ENCODE measurements at regions not wholly inside any gene's neighbourhood (a gene's known extent, or its start where the extent isn't known, plus 50 kb on each side); places are given as distances from the start of the nearest gene placed in this dataset.
A peak's percentile ranks its signal among the peaks of the same experiment; 100 is the strongest.

- TF ChIP-seq SMARCE1 (IDR thresholded peaks at IDR 0.05), result no peak
- TF ChIP-seq CBX5 (IDR thresholded peaks at IDR 0.05; ENCODE audit: borderline replicate concordance, low read depth), result no peak
- TF ChIP-seq ARID2 (IDR thresholded peaks at IDR 0.05), result no peak
- no peak for TF ChIP-seq STAG1 (CRISPR knock-in tag; IDR thresholded peaks at IDR 0.05; ENCODE audit: borderline replicate concordance)
- TF ChIP-seq PREB (CRISPR knock-in tag; IDR thresholded peaks at IDR 0.05), result no peak
- TF ChIP-seq RFX5 (IDR thresholded peaks at IDR 0.05; ENCODE audit: low read depth, low read length), result no peak
- no peak for TF ChIP-seq ZEB2 (IDR thresholded peaks at IDR 0.05)
These were observed 275.5 kb upstream of the B3GAT1 start (continued) for GRCh38 chr11:134687548-134687947.

GRCh38 chr11:134686460-134687061, 274.5 kb upstream of the B3GAT1 start:
- H3K4me2 ChIP-seq (ENCODE audit: insufficient read depth, low read length), result no peak overlapping the region
- no peak for ATAC-seq
- no peak for TF ChIP-seq BCL6 (CRISPR knock-in tag; IDR thresholded peaks at IDR 0.05)
- peak; percentile 78 for TF ChIP-seq REST (IDR thresholded peaks at IDR 0.05; ENCODE audit: borderline replicate concordance)
- TF ChIP-seq REST (CRISPR knock-in tag; IDR thresholded peaks at IDR 0.05; ENCODE audit: low read depth), result no peak
- ChIA-PET CTCF (ENCODE audit: low intra/inter-chr PET ratio) (no interaction called here), POLR2A (no interaction called here)
- H3K4me3 ChIP-seq, result no peak overlapping the region
- no peak for DNase-seq (ENCODE audit: extremely low read depth in 1 of 4, low spot score in 3 of 4)
- no peaks in the 10 kb centered on the region for H3K4me1 ChIP-seq (replicated peaks in 1 of 2; ENCODE audit: control insufficient read depth in 2 of 2, insufficient read depth in 2 of 2, low read length in 2 of 2)
- no peaks in the 10 kb centered on the region for H3K79me2 ChIP-seq (ENCODE audit: control insufficient read depth, insufficient read depth, low read length)
- no peak overlapping the region for H3K27ac ChIP-seq (ENCODE audit: extremely low read depth, low read depth, low read length)
- peaks cover 0 to 12% of the 10 kb centered on the region in 2 experiments; a peak in 3 of 5 replicates for H3K27me3 ChIP-seq (ENCODE audit: control insufficient read depth in 2 of 2, insufficient read depth in 2 of 2, low read length in 2 of 2)
- intact Hi-C loops (cut with micrococcal nuclease) (no loop called here), in situ Hi-C loops (cut with MboI) (no loop called here)
- no peaks in the 10 kb centered on the region for H4K20me1 ChIP-seq (replicated peaks; ENCODE audit: control insufficient read depth, insufficient read depth, low read length)
- no peak for FAIRE-seq
- H3K9ac ChIP-seq (ENCODE audit: insufficient read depth in 1 of 2, low read depth in 2 of 2, low read length in 2 of 2), result no peak overlapping the region
- WGBS (ENCODE audit: insufficient coverage, low coverage, missing lambda C conversion rate), result 0% methylated on average over 6 of the region's 6 CpGs
- no TSS peak for BruUV-seq (replicated peaks)
- no peaks in the 10 kb centered on the region for H3K36me3 ChIP-seq (ENCODE audit: control insufficient read depth, insufficient read depth, low read length)
- no peak overlapping the region for H2AFZ ChIP-seq (ENCODE audit: low read depth, low read length)
- H3K9me3 ChIP-seq (replicated peaks; ENCODE audit: control insufficient read depth, insufficient read depth, low read depth, low read length), result no peaks in the 10 kb centered on the region
- H3K9me1 ChIP-seq (ENCODE audit: control insufficient read depth, insufficient read depth, low read length), result no peaks in the 10 kb centered on the region
